ENCODE measurements at regions not wholly inside any gene's neighbourhood (a gene's known extent, or its start where the extent isn't known, plus 50 kb on each side); places are given as distances from the start of the nearest gene placed in this dataset.

DNA sequence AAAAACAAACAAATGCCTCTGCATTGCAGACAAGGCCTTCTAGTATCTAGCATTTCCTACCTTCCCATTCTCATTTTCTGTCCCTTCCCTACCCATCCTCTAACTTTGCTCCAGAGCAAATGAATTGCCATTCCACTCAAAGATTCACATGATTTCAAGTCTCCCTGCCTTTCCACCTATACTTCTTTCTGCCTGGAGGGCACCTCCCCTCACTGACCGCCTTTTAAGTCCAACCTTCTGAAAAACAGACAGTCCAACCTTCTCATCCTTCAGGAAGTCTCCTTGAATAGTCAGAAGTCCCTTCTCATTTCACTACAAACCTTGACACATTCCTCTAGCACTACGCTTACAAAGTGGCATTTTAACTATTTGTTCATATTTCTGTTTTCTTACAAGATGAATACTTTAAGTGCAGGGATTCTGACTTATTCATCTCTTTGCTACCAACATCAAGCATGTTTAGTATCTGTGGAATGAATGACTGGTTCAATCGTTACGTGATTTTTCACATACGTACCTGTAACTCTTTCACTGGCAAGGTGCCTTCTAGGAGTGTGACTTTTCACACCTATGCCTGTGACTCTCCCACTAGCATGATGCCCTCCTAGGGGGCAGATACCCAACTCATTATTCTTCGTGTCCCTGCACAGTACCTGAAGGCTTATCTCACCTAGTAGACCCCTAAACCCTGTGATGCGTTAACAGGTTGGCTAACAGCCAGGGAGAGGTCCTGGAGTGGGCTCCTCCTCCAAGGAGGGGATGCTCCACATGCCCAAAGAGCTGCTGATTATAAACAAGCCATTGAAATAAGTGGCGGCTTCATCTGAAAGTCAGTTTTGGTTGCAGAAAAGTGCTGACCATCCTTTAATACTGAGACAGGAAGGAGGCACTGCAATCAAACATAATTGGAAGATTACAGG, 356.2 kb downstream of the MYCN start:
- no peak overlapping the region for H3K4me3 ChIP-seq (ENCODE audit: extremely low read depth in 1 of 4, insufficient read depth in 2 of 4, low read depth in 3 of 4, low read length in 4 of 4)
- H2BK12ac ChIP-seq (ENCODE audit: low read depth, low read length), result no peak overlapping the region
- no peak overlapping the region for H2BK20ac ChIP-seq (ENCODE audit: low read length)
- H3K9me3 ChIP-seq (ENCODE audit: insufficient read depth in 2 of 2, low read depth in 1 of 2, low read length in 1 of 2), result no peaks in the 10 kb centered on the region; a peak in 1 of 4 replicates
- no peaks in the 10 kb centered on the region for H3K23me2 ChIP-seq (ENCODE audit: low read depth, low read length)
- FAIRE-seq (no peak), DNase-seq (ENCODE audit: low read depth in 1 of 2, low spot score in 2 of 2) (peak in 1 of 2 experiments; percentile 22)
- no peak overlapping the region for H3K23ac ChIP-seq (ENCODE audit: insufficient read length)
- H3K79me1 ChIP-seq (ENCODE audit: low read depth, low read length), result no peaks in the 10 kb centered on the region
- 85% methylated on average over 8 of the region's 8 CpGs; no CpG with 5 or more reads in 1 of the 2 experiments for WGBS, 2 experiments (ENCODE audit: extremely low coverage in 1 of 2, insufficient coverage in 1 of 2, insufficient read length in 1 of 2, insufficient replicate concordance in 2 of 2, low coverage in 1 of 2, low lambda C conversion rate in 2 of 2, missing lambda C conversion rate in 1 of 2)
- H3K36me3 ChIP-seq (ENCODE audit: control insufficient read depth in 2 of 4, insufficient read depth in 4 of 4, low read length in 3 of 4), result no peaks in the 10 kb centered on the region
- H3K9ac ChIP-seq (replicated peaks in 1 of 4; ENCODE audit: extremely low read depth in 1 of 4, low read depth in 3 of 4, low read length in 3 of 4), result no peak overlapping the region
- no peak overlapping the region for H3K56ac ChIP-seq (replicated peaks; ENCODE audit: insufficient read length, low read depth, low read length)
- H4K5ac ChIP-seq (ENCODE audit: insufficient read length, low read depth, low read length), result no peak overlapping the region
- no peak overlapping the region for H2BK120ac ChIP-seq (replicated peaks; ENCODE audit: low read depth, low read length)
- ChIA-PET POLR2A (ENCODE audit: partially characterized antibody) (no interaction called here), CTCF (ENCODE audit: partially characterized antibody) (interaction anchor here (1.5 kb wide), 1 partner anchor 13 kb away, joined by 3 read pairs; no protein-coding TSS in a partner anchor)
- no peak for TF ChIP-seq JUND (IDR thresholded peaks at IDR 0.05; ENCODE audit: low read length)
- H3K27me3 ChIP-seq (replicated peaks in 1 of 4; ENCODE audit: control insufficient read depth in 3 of 4, extremely low read depth in 1 of 4, insufficient read depth in 3 of 4, low read length in 3 of 4), result no peaks in the 10 kb centered on the region
- H2BK15ac ChIP-seq (ENCODE audit: low read length), result no peak overlapping the region
- no peak overlapping the region for H4K8ac ChIP-seq (ENCODE audit: extremely low read depth, insufficient read depth, low read length)
- no peaks in the 10 kb centered on the region for H3K4me1 ChIP-seq (replicated peaks in 1 of 4; ENCODE audit: control insufficient read depth in 3 of 4, insufficient read depth in 4 of 4, low read length in 3 of 4)
- no peak overlapping the region for H2AFZ ChIP-seq (ENCODE audit: low read length)
- no peaks in the 10 kb centered on the region for H3K79me2 ChIP-seq (ENCODE audit: control insufficient read depth in 1 of 2, insufficient read depth in 2 of 2, low read length in 2 of 2)
- no peak overlapping the region for H3K27ac ChIP-seq (ENCODE audit: low read depth, low read length)
- H2AK5ac ChIP-seq (ENCODE audit: low read depth, low read length), result no peak overlapping the region
- no peak overlapping the region for H3K4ac ChIP-seq (replicated peaks; ENCODE audit: insufficient read length, low read depth, low read length)
- no peak overlapping the region for H3K14ac ChIP-seq (ENCODE audit: insufficient read length)
- no peaks in the 10 kb centered on the region for H4K20me1 ChIP-seq (replicated peaks in 1 of 2; ENCODE audit: control insufficient read depth in 1 of 2, insufficient read depth in 2 of 2, low read length in 2 of 2)
- no peak overlapping the region for H4K91ac ChIP-seq (replicated peaks; ENCODE audit: insufficient read length, low read length)
- no peak overlapping the region for H3K18ac ChIP-seq (ENCODE audit: extremely low read depth, low read length)
- H2BK5ac ChIP-seq (ENCODE audit: low read depth, low read length), result no peak overlapping the region
- H3K4me2 ChIP-seq (ENCODE audit: insufficient read depth in 1 of 2, low read depth in 2 of 2, low read length in 2 of 2), result no peak overlapping the region

All from H1 (cell line).